OCI-LY1 (cell line): ENCODE measurements at regions not wholly inside any gene's neighbourhood (a gene's known extent, or its start where the extent isn't known, plus 50 kb on each side); places are given as distances from the start of the nearest gene placed in this dataset.

Source experiments
- H2AFZ ChIP-seq: fragments of 200-600 bp; sonication (generic), shearing (Covaris generic); 2 replicates; pipeline ENCODE4 v1.6.0; 2014; ENCODE audit warnings: antibody characterized with exemption, mild to moderate bottlenecking, low read length
- H3F3A ChIP-seq: fragments of 200-600 bp; sonication (generic), shearing (Covaris generic); 2 replicates; pipeline ENCODE4 v1.6.0; 2014; ENCODE audit warnings: mild to moderate bottlenecking, antibody characterized with exemption, low read length, moderate library complexity; ENCODE audit not compliant: insufficient read depth
- H3K27ac ChIP-seq: fragments of 200-600 bp; sonication (generic); 2 replicates; pipeline ENCODE4 v1.5.1; 2014; ENCODE audit warnings: low read length, mixed run types, mild to moderate bottlenecking, low read depth; ENCODE audit not compliant: poor library complexity, severe bottlenecking
- H3K27me3 ChIP-seq: fragments of 200-600 bp; sonication (generic); 2 replicates; pipeline ENCODE4 v1.6.0; 2014; ENCODE audit warnings: antibody characterized with exemption, mild to moderate bottlenecking, low read length, moderate library complexity; ENCODE audit not compliant: insufficient read depth
- H3K36me3 ChIP-seq: fragments of 200-600 bp; sonication (generic); 2 replicates; pipeline ENCODE4 v1.6.1; 2014; ENCODE audit warnings: mild to moderate bottlenecking, antibody characterized with exemption, low read length, moderate library complexity, mixed read lengths; ENCODE audit not compliant: insufficient read depth
- H3K4me1 ChIP-seq: fragments of 200-600 bp; sonication (generic); 2 replicates; pipeline ENCODE4 v1.5.1; 2014; ENCODE audit warnings: mild to moderate bottlenecking, low read length, moderate library complexity; ENCODE audit not compliant: insufficient read depth, severe bottlenecking
- H3K4me2 ChIP-seq: fragments of 200-600 bp; sonication (generic), shearing (Covaris generic); 2 replicates; pipeline ENCODE4 v1.6.1; 2014; ENCODE audit warnings: low read length
- H3K4me3 ChIP-seq: fragments of 200-600 bp; sonication (generic); 2 replicates; pipeline ENCODE4 v1.5.1; 2014; ENCODE audit warnings: low read length, low read depth, mild to moderate bottlenecking, mixed read lengths; ENCODE audit not compliant: poor library complexity, severe bottlenecking
- H3K79me2 ChIP-seq: fragments of 200-600 bp; shearing (Covaris generic); 2 replicates; pipeline ENCODE4 v1.6.1; 2016; ENCODE audit warnings: mixed run types, low read length, mixed read lengths; ENCODE audit not compliant: insufficient read depth
- H3K9ac ChIP-seq: fragments of 200-600 bp; sonication (generic), shearing (Covaris generic); 2 replicates; pipeline ENCODE4 v1.6.1; 2014; ENCODE audit warnings: mild to moderate bottlenecking, low read length, mixed read lengths
- H3K9me2 ChIP-seq: fragments of 200-600 bp; sonication (generic), shearing (Covaris generic); 2 replicates; pipeline ENCODE4 v1.6.1; 2014; ENCODE audit warnings: low read depth, mild to moderate bottlenecking, low read length, mixed read lengths
- H3K9me3 ChIP-seq: fragments of 200-600 bp; shearing (Covaris generic); 2 replicates; pipeline ENCODE4 v1.6.1; 2014; ENCODE audit warnings: low read length, mixed read lengths
- H4K20me1 ChIP-seq: fragments of 200-600 bp; sonication (generic), shearing (Covaris generic); 2 replicates; pipeline ENCODE4 v1.6.0; 2016; ENCODE audit warnings: mild to moderate bottlenecking, low read length; ENCODE audit not compliant: insufficient read depth
- CTCF ChIP-seq: fragments of 200-600 bp; sonication (generic), shearing (Covaris generic); IDR thresholded peaks from 2 replicates; pipeline ENCODE4 v1.5.1; 2017; ENCODE audit warnings: mild to moderate bottlenecking, antibody characterized with exemption, low read length, moderate library complexity, mixed read lengths
- EZH2 ChIP-seq: fragments of 200-600 bp; sonication (generic), shearing (Covaris generic); IDR thresholded peaks from 2 replicates; pipeline ENCODE4 v1.8.0; 2017; ENCODE audit warnings: borderline replicate concordance, mixed run types, mild to moderate bottlenecking, antibody characterized with exemption, low read length, moderate library complexity, mixed read lengths

GRCh38 chr1:184161071-184161698, 109.7 kb downstream of the TSEN15 start:
- no peak overlapping the region for H3K27ac ChIP-seq
- no peak for TF ChIP-seq EZH2
- TF ChIP-seq CTCF: no peak
- no peaks in the 10 kb centered on the region for H3K27me3 ChIP-seq
- no peak overlapping the region for H3K4me3 ChIP-seq
- H3F3A ChIP-seq: no peaks in the 10 kb centered on the region
- no peak overlapping the region for H3K4me2 ChIP-seq
- H3K9ac ChIP-seq: no peak overlapping the region
- H3K9me3 ChIP-seq: no peaks in the 10 kb centered on the region
- H2AFZ ChIP-seq: no peak overlapping the region
- no peaks in the 10 kb centered on the region for H3K36me3 ChIP-seq
- H4K20me1 ChIP-seq: no peaks in the 10 kb centered on the region
- no peaks in the 10 kb centered on the region for H3K79me2 ChIP-seq
- no peaks in the 10 kb centered on the region for H3K4me1 ChIP-seq
- no peaks in the 10 kb centered on the region for H3K9me2 ChIP-seq

GRCh38 chr1:184162281-184162680, 110.8 kb downstream of the TSEN15 start:
- Histone ChIP-seq H3K79me2 (no peaks in the 10 kb centered on the region), H2AFZ (no peak overlapping the region), H3K9ac (no peak overlapping the region), H3K36me3 (no peaks in the 10 kb centered on the region), H3K9me2 (no peaks in the 10 kb centered on the region), H3K27ac (no peak overlapping the region), H3K4me1 (no peaks in the 10 kb centered on the region), H4K20me1 (no peaks in the 10 kb centered on the region), H3K9me3 (no peaks in the 10 kb centered on the region), H3K4me2 (no peak overlapping the region), H3K27me3 (no peaks in the 10 kb centered on the region), H3K4me3 (no peak overlapping the region), H3F3A (no peaks in the 10 kb centered on the region)
- TF ChIP-seq CTCF (no peak), EZH2 (no peak)

- no peaks in the 10 kb centered on the region for H3K79me2 ChIP-seq
- H2AFZ ChIP-seq: no peak overlapping the region
- no peak overlapping the region for H3K9ac ChIP-seq
- H4K20me1 ChIP-seq: no peaks in the 10 kb centered on the region
- H3K9me2 ChIP-seq: no peaks in the 10 kb centered on the region
- no peak for TF ChIP-seq EZH2
- TF ChIP-seq CTCF: no peak
- no peaks in the 10 kb centered on the region for H3F3A ChIP-seq
- H3K4me2 ChIP-seq: no peak overlapping the region
- no peaks in the 10 kb centered on the region for H3K36me3 ChIP-seq
- H3K4me1 ChIP-seq: no peaks in the 10 kb centered on the region
- no peak overlapping the region for H3K4me3 ChIP-seq
- H3K27me3 ChIP-seq: no peaks in the 10 kb centered on the region
- no peaks in the 10 kb centered on the region for H3K9me3 ChIP-seq
- H3K27ac ChIP-seq: no peak overlapping the region
Measured at GRCh38 chr1:184163674-184164465, 112.3 kb downstream of the TSEN15 start.
